ENCODE measurements at regions not wholly inside any gene's neighbourhood (a gene's known extent, or its start where the extent isn't known, plus 50 kb on each side); places are given as distances from the start of the nearest gene placed in this dataset.

DNA sequence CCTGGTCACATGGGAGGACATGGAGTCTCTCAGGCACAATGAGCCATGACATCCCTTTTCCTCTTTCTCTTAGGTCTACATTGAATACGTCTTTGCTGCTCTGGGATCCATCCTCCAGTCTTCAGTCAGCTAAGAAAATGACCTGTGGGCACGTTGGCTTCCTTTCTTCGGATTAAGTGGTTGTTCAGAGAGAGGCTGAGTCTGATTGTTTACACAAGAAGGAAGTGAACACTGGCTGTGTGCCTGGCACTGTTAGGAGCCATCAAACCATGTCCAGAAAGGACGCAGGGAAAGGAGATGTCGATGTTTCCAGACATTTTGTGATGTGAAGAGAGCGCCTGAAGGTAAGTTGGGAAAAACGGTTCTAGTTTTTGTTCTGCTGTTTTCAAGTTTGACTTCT, 309.9 kb upstream of the CDYL start:
- DNase-seq, result no peak

GRCh38 chr6:4464638-4465037, 311.6 kb upstream of the CDYL start:
- no peak for DNase-seq

GRCh38 chr6:4463236-4463635, 313.0 kb upstream of the CDYL start:
- DNase-seq, result no peak

GRCh38 chr6:4460586-4461475, 315.4 kb upstream of the CDYL start:
- DNase-seq, result peak in 57 of 58 donors; percentile 4 to 92 (median 65)

- DNase-seq, result no peak
Measured at GRCh38 chr6:4459996-4460395, 316.2 kb upstream of the CDYL start.

DNA sequence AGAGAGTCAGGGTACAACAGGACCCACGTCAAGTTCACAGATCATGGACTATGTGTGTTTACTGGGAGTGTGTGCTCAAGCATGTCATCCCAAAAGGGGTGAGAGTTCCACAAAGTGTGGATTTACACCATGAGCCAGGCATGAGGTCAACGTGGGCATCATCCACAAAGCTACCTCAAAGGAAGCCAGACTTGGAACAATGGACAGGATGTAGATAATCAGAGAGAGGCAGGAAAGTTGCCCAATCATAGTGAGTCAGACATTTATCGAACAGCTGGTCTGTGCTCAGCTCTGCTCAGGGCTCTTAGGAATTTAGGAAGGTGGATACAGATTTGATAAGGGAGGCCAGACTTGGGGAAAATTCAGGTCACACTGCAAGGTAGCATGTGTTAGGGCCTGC, 317.2 kb upstream of the CDYL start:
- no peak for DNase-seq

DNA sequence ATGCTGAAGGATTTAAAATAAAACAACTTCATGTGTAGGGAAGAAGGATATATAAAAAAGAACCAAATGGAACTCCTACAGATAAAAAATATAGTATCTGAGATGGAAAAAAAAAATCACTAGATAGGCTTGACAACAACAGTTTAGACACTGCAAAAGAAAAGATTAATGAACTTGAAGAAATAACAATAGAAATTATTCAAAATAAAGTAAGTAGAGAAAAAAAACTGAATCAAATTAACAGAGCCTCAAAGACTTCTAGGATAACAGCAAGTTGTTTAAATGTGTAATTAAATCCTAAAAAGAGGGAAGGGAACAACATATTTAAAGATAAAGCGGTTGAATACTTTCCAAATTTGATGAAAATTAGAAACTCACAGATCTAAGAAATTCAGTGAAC, 316.3 kb upstream of the ECI2 start:
- DNase-seq, result no peak

- no peak for DNase-seq
Measured at GRCh38 chr6:4451081-4451480, 315.7 kb upstream of the ECI2 start.

DNA sequence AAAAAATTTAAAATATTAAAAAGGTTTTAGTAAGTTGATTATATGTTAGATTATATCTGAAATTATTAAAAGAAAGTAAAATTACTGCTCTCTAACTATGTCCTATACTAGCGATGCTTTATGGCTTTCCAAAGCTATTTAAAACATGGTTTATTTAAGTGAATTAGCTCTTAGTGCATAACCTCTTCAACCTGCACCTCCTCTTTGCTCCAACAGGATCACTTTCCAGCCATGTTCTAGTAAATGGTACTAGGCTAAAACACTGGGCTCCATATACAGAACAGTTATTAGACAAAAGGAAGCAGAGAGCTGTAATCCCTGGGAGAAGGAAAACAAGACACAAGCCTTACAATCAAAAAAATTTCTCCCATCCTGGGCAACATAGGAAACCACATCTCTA, 314.9 kb upstream of the ECI2 start:
- no peak for DNase-seq

- DNase-seq, result no peak
Measured at GRCh38 chr6:4449409-4449808, 314.0 kb upstream of the ECI2 start.

GRCh38 chr6:4448841-4449240, 313.5 kb upstream of the ECI2 start:
- no peak for DNase-seq

DNA sequence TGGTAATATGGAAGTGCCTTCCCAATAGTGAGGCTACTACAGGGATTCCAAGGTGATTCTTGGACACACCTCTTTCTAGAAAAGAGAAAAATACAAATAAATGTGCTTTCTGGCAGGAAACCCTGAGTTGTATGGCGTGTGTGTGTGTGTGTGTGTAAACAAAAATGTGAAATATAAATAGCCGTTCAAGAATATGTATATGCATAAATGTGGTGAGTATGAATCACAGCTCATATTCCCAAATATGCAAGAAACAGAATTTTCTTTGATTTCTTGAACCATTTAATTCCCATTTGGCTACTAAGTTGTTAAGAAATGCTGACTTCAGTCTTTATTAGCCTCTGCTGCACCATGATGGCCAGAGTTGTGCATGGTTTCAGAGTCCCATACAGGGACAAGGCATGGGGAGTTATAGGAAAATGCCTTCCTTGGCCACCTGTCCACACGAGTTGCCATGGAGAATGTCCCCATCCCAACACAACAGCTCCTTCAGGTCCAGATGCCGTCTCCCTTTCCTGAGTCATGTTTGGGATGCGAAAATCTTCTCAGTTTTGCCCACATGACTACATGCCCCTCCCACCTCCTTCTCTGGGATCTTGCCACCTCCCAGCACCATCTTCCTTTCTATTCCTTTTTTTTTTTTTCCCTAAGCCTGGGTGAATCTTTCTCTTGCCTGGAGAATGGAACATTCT, 312.4 kb upstream of the ECI2 start:
- DNase-seq, result no peak

DNA sequence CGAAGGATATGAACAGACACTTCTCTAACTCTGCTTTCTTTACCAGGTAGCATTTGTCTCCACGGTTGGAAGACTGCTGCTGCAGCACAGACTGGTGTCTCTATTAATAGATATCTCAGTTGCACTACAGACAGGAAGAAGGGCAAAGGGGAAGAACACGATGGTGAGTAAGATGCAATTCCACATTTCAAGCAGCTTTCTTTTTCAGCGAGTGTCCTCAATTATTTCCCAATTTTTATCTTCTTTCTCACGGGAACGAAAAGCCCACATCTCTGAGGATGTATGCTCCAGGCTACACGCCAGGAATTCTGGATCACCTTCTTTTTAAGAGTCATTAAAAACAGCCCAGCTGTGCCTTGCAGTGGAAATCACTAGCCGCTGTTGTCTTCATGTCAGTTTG, 311.6 kb upstream of the ECI2 start:
- DNase-seq, result no peak

GRCh38 chr6:4441981-4442434, 306.6 kb upstream of the ECI2 start:
- DNase-seq, result no peak

DNA sequence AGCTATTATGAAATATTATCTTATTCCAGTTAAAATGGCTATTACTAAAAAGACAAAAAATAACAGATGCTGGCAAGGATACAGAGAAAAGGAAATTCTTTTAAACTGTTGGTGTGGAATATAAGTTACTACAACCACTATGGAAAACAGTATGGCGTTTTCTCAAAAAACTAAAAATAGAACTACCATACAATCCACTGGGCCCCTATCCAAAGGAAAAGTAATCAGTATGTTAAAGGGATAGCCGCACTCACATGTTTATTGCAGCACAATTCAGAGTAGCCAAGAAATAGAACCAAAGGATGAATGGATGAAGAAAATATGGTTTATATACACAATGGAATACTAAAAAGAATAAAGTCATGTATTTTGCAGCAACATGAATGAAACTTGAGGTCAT, 303.8 kb upstream of the ECI2 start:
- no peak for DNase-seq

DNA sequence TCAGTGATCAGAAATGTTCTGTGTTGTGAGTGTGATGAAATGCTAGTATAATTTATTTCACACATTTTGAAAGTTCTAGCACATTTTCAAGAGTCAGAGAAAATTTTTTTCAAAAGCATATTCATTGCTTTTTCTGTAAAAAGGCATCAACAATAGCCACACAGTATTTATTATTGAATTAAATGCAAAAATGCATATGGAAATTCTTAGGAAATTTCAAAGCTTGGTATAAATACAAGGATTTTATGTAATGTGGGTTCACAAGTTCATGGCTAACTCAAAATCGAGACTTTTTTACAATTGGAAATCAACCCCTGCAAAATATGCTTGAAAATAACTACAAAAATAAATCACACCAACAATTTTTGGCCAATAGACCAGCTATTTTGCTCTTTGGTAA, 302.0 kb upstream of the ECI2 start:
- DNase-seq, result no peak

DNA sequence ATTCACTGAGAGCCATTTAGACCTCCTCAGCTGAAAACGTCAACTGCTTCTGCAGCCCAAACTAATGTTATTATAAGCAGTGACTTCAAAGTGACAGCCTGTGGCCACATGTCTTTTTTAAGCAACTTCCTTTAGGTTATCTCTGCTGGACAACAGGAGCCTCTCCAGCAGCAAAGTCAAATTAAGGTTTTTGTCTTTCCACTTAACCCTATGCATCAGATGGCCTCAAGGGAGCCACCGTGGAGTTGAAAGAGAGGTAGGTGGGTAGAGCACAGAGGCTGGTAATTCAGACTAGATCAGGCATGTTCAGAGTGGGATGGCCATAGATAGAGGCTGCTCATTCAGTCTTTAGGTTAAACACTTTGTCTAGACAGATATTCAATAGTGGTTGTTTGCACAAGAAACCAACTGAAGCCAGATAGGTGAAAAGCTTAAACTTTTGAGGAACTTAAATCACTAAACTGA, 300.6 kb upstream of the ECI2 start:
- no peak for DNase-seq

DNA sequence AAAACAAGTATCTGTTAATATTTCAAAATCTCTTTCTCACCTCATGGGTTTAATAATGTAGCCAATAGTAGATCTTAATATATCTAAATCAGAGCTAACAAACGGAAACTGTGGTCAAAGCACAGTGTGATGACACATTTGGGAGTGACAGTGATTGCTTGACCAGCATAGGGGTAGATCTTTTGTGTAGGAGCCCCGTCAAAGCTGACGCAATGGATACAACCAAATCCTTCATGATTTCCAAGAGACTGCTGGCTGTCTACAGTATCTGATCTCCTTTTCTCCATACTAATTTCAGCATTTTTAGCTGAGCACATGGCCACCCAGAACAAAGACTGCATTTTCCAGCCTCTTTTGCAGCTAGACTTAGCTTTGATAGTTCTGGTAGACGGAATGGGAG, 299.3 kb upstream of the ECI2 start:
- DNase-seq, result no peak

GRCh38 chr6:4433199-4433598, 297.8 kb upstream of the ECI2 start:
- no peak for DNase-seq

DNA sequence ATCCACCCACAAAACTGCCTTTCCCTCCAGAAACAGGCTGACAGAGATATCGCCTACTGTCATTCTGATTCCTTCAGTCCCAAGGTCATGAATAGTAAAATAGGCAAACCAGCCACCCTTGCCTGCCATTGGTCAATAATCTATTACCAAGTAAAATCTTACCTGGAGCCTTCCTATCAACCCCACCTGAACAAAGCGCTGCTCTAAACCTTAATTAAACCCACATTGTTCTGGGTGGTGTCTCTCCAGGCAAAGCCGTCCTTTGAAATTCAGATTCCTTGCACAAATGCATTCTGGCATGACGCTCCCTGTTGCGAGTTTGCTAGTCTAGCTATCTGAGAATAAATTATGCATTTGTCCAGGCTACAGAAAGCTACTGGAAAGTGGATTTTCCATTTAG, 291.6 kb upstream of the ECI2 start:
- DNase-seq, result no peak

- DNase-seq, result no peak
Measured at GRCh38 chr6:4421837-4422236, 286.5 kb upstream of the ECI2 start.

GRCh38 chr6:4420160-4420865, 284.9 kb upstream of the ECI2 start:
- no peak for DNase-seq

Data from anterior cingulate cortex (tissue), 58 donors.